Mesendoderm (in vitro differentiated cells): ENCODE measurements at regions not wholly inside any gene's neighbourhood (a gene's known extent, or its start where the extent isn't known, plus 50 kb on each side); places are given as distances from the start of the nearest gene placed in this dataset.

Experiments
- DNase-seq: peaks from one replicate; pipeline ENCODE4 v3.0.0; 2013
- H2AK5ac ChIP-seq: 2 replicates; pipeline ENCODE4 v1.6.1; 2013; ENCODE audit warnings: low read length, inconsistent platforms
- H2BK120ac ChIP-seq: 2 replicates; pipeline ENCODE4 v1.6.1; 2013; ENCODE audit warnings: low read depth, mild to moderate bottlenecking, low read length, moderate library complexity, mixed read lengths
- H2BK15ac ChIP-seq: replicated peaks from 2 replicates; pipeline ENCODE4 v1.6.1; 2013; ENCODE audit warnings: low read depth, mild to moderate bottlenecking, moderate library complexity
- H2BK5ac ChIP-seq: 2 replicates; pipeline ENCODE4 v1.6.1; 2013; ENCODE audit warnings: low read length, inconsistent platforms
- H3K18ac ChIP-seq: 2 replicates; pipeline ENCODE4 v1.6.1; 2013; ENCODE audit warnings: mild to moderate bottlenecking, low read length, mixed read lengths
- H3K23ac ChIP-seq: one replicate; pipeline ENCODE4 v1.6.1; 2013; ENCODE audit warnings: low read length
- H3K27ac ChIP-seq: 2 replicates; pipeline ENCODE4 v1.5.1; 2013; ENCODE audit warnings: low read depth, mild to moderate bottlenecking, inconsistent platforms, low read length, moderate library complexity
- H3K27me3 ChIP-seq: 2 replicates; pipeline ENCODE4 v1.6.1; 2013; ENCODE audit warnings: low read length, control low read depth, mild to moderate bottlenecking, inconsistent platforms; ENCODE audit not compliant: insufficient read depth, poor library complexity
- H3K36me3 ChIP-seq: 2 replicates; pipeline ENCODE4 v1.6.1; 2013; ENCODE audit warnings: low read length, inconsistent platforms; ENCODE audit not compliant: control insufficient read depth, insufficient read depth
- H3K4ac ChIP-seq: one replicate; pipeline ENCODE4 v1.6.1; 2013; ENCODE audit warnings: low read depth, mild to moderate bottlenecking, low read length, moderate library complexity
- H3K4me1 ChIP-seq: 2 replicates; pipeline ENCODE4 v1.6.1; 2013; ENCODE audit warnings: low read depth, low read length, inconsistent platforms; ENCODE audit not compliant: control insufficient read depth
- H3K4me2 ChIP-seq: 2 replicates; pipeline ENCODE4 v1.6.1; 2013; ENCODE audit warnings: low read length
- H3K4me3 ChIP-seq: 2 replicates; pipeline ENCODE4 v1.5.1; 2013; ENCODE audit warnings: mild to moderate bottlenecking, low read length
- H3K56ac ChIP-seq: one replicate; pipeline ENCODE4 v1.6.1; 2013; ENCODE audit warnings: low read length
- H3K79me1 ChIP-seq: 2 replicates; pipeline ENCODE4 v1.6.1; 2013; ENCODE audit warnings: low read length, inconsistent platforms
- H3K79me2 ChIP-seq: 2 replicates; pipeline ENCODE4 v1.6.1; 2013; ENCODE audit warnings: mild to moderate bottlenecking, low read length; ENCODE audit not compliant: control insufficient read depth, insufficient read depth
- H3K9ac ChIP-seq: 2 replicates; pipeline ENCODE4 v1.6.1; 2013; ENCODE audit warnings: low read length, inconsistent platforms
- H4K5ac ChIP-seq: one replicate; pipeline ENCODE4 v1.6.1; 2013; ENCODE audit warnings: low read length
- H4K8ac ChIP-seq: one replicate; pipeline ENCODE4 v1.6.1; 2013; ENCODE audit warnings: low read depth, mild to moderate bottlenecking, control low read depth, low read length, moderate library complexity
- WGBS: extraction: QIAGEN DNeasy Blood & Tissue Kit; methylation state at CpG from one replicate; pipeline ENCODE4 v1.1.7; 2013; ENCODE audit warnings: low lambda C conversion rate, missing lambda C conversion rate; ENCODE audit not compliant: insufficient coverage; ENCODE audit errors: extremely low coverage; 5-methylcytosine and 5-hydroxymethylcytosine counted together

- Histone ChIP-seq H3K36me3 (no peaks in the 10 kb centered on the region), H3K79me1 (no peaks in the 10 kb centered on the region), H3K4ac (no peak overlapping the region), H4K8ac (no peak overlapping the region), H3K56ac (no peak overlapping the region), H3K27me3 (no peaks in the 10 kb centered on the region), H3K4me3 (no peak overlapping the region), H3K9ac (no peak overlapping the region), H4K5ac (no peak overlapping the region), H2BK120ac (no peak overlapping the region), H3K4me2 (no peak overlapping the region), H2BK15ac (no peak overlapping the region), H2AK5ac (no peak overlapping the region), H3K23ac (no peak overlapping the region), H3K79me2 (no peaks in the 10 kb centered on the region), H3K4me1 (no peaks in the 10 kb centered on the region), H3K18ac (peak overlapping the region; percentile 51), H2BK5ac (no peak overlapping the region), H3K27ac (no peak overlapping the region)
- WGBS: no CpG with 5 or more reads among the region's 2 CpGs
- no peak for DNase-seq
Measured at GRCh38 chr9:26172301-26172700, 494.1 kb upstream of the TUSC1 start.

DNA sequence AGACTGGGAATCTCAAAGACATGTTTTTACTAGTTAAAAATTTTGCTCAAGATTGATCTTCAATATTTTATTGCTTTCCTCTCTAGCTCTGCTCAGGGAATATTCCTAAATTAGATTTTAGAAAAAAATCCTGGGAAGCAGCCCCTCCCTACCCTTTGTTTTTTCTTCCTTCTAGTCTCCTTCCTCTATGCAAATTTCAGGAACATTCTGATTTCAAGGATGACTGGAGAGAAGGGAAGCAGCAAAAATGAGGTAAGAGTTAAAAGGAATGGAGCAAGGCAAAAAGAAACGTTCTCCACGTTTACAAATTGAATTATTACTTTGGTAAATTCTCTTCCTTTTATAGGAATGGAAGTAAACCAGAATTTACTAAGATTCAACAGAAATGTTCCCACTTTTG is 493.4 kb upstream of the TUSC1 start:
- peak; percentile 27 for DNase-seq
- H4K5ac ChIP-seq: no peak overlapping the region
- H3K79me1 ChIP-seq: no peaks in the 10 kb centered on the region
- H2BK120ac ChIP-seq: no peak overlapping the region
- no peak overlapping the region for H3K9ac ChIP-seq
- H3K27ac ChIP-seq: no peak overlapping the region
- H3K23ac ChIP-seq: no peak overlapping the region
- no peak overlapping the region for H3K18ac ChIP-seq
- H2BK15ac ChIP-seq: no peak overlapping the region
- H3K56ac ChIP-seq: no peak overlapping the region
- WGBS: no CpG with 5 or more reads among the region's 2 CpGs
- H2AK5ac ChIP-seq: no peak overlapping the region
- H3K4me2 ChIP-seq: no peak overlapping the region
- H3K36me3 ChIP-seq: no peaks in the 10 kb centered on the region
- no peak overlapping the region for H3K4me3 ChIP-seq
- no peaks in the 10 kb centered on the region for H3K27me3 ChIP-seq
- H3K4me1 ChIP-seq: no peaks in the 10 kb centered on the region
- H3K4ac ChIP-seq: no peak overlapping the region
- H3K79me2 ChIP-seq: no peaks in the 10 kb centered on the region
- no peak overlapping the region for H2BK5ac ChIP-seq
- no peak overlapping the region for H4K8ac ChIP-seq

DNA sequence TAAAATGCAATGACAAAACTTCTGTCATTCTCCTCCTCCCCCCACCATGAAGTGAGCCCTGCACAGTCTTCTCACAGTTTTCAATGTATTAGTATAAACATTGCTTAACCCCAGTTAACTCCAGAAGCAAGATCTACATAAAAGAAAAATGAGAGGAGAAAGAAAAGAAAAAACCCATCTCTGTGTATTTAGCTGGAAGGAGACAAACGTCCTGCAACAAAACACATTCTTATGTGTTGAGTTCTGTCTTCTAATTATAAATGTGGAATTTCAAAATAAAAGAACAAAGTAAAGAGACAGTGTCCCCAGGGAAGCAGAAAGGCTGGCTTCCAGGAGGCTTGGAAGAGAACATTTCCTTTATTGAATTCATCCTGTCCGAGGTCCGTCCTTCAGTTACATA is 491.9 kb upstream of the TUSC1 start:
- Histone ChIP-seq H2BK5ac (no peak overlapping the region), H3K27ac (no peak overlapping the region), H4K8ac (no peak overlapping the region), H3K4me1 (no peaks in the 10 kb centered on the region), H2AK5ac (no peak overlapping the region), H2BK120ac (no peak overlapping the region), H3K79me2 (no peaks in the 10 kb centered on the region), H3K4me3 (no peak overlapping the region), H4K5ac (no peak overlapping the region), H2BK15ac (no peak overlapping the region), H3K36me3 (no peaks in the 10 kb centered on the region), H3K56ac (no peak overlapping the region), H3K4ac (no peak overlapping the region), H3K18ac (no peak overlapping the region), H3K79me1 (no peaks in the 10 kb centered on the region), H3K23ac (no peak overlapping the region), H3K9ac (no peak overlapping the region), H3K4me2 (no peak overlapping the region), H3K27me3 (no peaks in the 10 kb centered on the region)
- WGBS: no CpG with 5 or more reads among the region's 3 CpGs
- no peak for DNase-seq

DNA sequence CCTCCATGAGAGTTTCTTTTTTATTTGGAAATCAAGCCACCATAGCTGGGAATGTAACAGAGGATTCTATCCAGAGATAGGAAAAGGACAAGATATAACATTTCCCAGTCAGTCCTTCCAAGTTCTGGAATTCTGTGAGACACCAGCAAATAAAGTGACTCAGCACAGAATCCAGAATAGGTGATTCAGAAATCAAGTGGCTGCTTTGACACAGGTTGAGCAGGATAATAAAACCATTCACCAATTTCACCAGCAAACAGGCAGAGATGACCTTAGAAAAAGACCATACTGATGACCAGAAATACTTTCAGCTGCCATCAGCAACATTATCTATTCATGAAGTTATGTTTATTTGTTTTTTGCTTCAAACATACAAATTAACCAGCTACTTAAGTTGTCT is 491.5 kb upstream of the TUSC1 start:
- H3K4me3 ChIP-seq: no peak overlapping the region
- no peaks in the 10 kb centered on the region for H3K27me3 ChIP-seq
- H3K4me1 ChIP-seq: no peaks in the 10 kb centered on the region
- H4K8ac ChIP-seq: no peak overlapping the region
- H3K18ac ChIP-seq: no peak overlapping the region
- DNase-seq: peak; percentile 8
- no peak overlapping the region for H2BK5ac ChIP-seq
- no peak overlapping the region for H4K5ac ChIP-seq
- H3K27ac ChIP-seq: no peak overlapping the region
- no peak overlapping the region for H2BK15ac ChIP-seq
- no peaks in the 10 kb centered on the region for H3K79me1 ChIP-seq
- H2BK120ac ChIP-seq: no peak overlapping the region
- H3K4ac ChIP-seq: no peak overlapping the region
- no peak overlapping the region for H3K56ac ChIP-seq
- no peaks in the 10 kb centered on the region for H3K36me3 ChIP-seq
- no peak overlapping the region for H3K23ac ChIP-seq
- H3K79me2 ChIP-seq: no peaks in the 10 kb centered on the region
- H2AK5ac ChIP-seq: no peak overlapping the region
- no peak overlapping the region for H3K4me2 ChIP-seq
- no peak overlapping the region for H3K9ac ChIP-seq

DNA sequence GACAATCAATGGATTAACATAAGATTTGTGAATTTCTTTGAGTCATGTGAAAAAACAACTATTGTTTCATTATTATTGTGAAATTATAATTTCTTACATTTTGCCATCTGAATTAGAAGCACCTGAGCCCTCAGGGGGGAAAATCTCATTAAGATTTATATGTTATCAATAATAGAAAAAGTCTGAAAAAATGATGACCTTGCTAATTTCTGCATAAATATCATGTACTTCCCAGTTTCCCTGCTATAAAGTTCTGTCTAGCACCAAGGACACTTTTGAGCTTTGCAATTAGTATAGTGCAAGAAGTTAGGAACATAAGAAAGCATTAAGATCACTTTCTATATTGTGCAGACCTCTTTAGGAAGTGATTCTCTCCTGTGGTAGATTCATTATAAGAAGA is 488.3 kb upstream of the TUSC1 start:
- H3K18ac ChIP-seq: no peak overlapping the region
- no peak overlapping the region for H2BK15ac ChIP-seq
- H3K23ac ChIP-seq: no peak overlapping the region
- no peak for DNase-seq
- H4K8ac ChIP-seq: no peak overlapping the region
- no peaks in the 10 kb centered on the region for H3K4me1 ChIP-seq
- H2BK5ac ChIP-seq: no peak overlapping the region
- no peak overlapping the region for H2AK5ac ChIP-seq
- H3K4me3 ChIP-seq: no peak overlapping the region
- no peak overlapping the region for H3K56ac ChIP-seq
- no peak overlapping the region for H3K4me2 ChIP-seq
- H3K36me3 ChIP-seq: no peaks in the 10 kb centered on the region
- no peak overlapping the region for H3K27ac ChIP-seq
- no peaks in the 10 kb centered on the region for H3K79me1 ChIP-seq
- no peak overlapping the region for H4K5ac ChIP-seq
- no peak overlapping the region for H2BK120ac ChIP-seq
- H3K79me2 ChIP-seq: no peaks in the 10 kb centered on the region
- no peak overlapping the region for H3K9ac ChIP-seq
- no peaks in the 10 kb centered on the region for H3K27me3 ChIP-seq
- no peak overlapping the region for H3K4ac ChIP-seq

- no peaks in the 10 kb centered on the region for H3K4me1 ChIP-seq
- H4K5ac ChIP-seq: no peak overlapping the region
- H2BK5ac ChIP-seq: no peak overlapping the region
- H3K56ac ChIP-seq: no peak overlapping the region
- H2AK5ac ChIP-seq: no peak overlapping the region
- no peak overlapping the region for H3K9ac ChIP-seq
- no peak overlapping the region for H3K4me2 ChIP-seq
- H3K4ac ChIP-seq: no peak overlapping the region
- no peak overlapping the region for H3K18ac ChIP-seq
- H4K8ac ChIP-seq: no peak overlapping the region
- no peaks in the 10 kb centered on the region for H3K79me2 ChIP-seq
- H2BK15ac ChIP-seq: no peak overlapping the region
- no peaks in the 10 kb centered on the region for H3K27me3 ChIP-seq
- no peak overlapping the region for H3K4me3 ChIP-seq
- no peak overlapping the region for H3K23ac ChIP-seq
- no peaks in the 10 kb centered on the region for H3K79me1 ChIP-seq
- H2BK120ac ChIP-seq: no peak overlapping the region
- H3K27ac ChIP-seq: no peak overlapping the region
- no peak for DNase-seq
- WGBS: no CpG with 5 or more reads among the region's 3 CpGs
- H3K36me3 ChIP-seq: no peaks in the 10 kb centered on the region
Measured at GRCh38 chr9:26165426-26165825, 487.2 kb upstream of the TUSC1 start.
